Tibial nerve (tissue), 3 donors: ENCODE measurements at regions not wholly inside any gene's neighbourhood (a gene's known extent, or its start where the extent isn't known, plus 50 kb on each side); places are given as distances from the start of the nearest gene placed in this dataset.

Experiments used
- CTCF ChIP-seq, 5 experiments: fragments of 200-600 bp in 3 of 5; fragments of 450-650 bp in 2 of 5; sonication (generic) in 3 of 5; IDR thresholded peaks; one replicate each; pipeline ENCODE4 v1.5.1; 2016 to 2019; ENCODE audit warnings: antibody characterized with exemption in 5 of 5, mild to moderate bottlenecking in 3 of 5, moderate library complexity in 2 of 5
- POLR2A ChIP-seq, 2 donors: fragments of 450-650 bp; IDR thresholded peaks; one replicate each; pipeline ENCODE4 v1.6.1; 2017; ENCODE audit warnings: antibody characterized with exemption in 2 of 2, mild to moderate bottlenecking in 2 of 2, moderate library complexity in 2 of 2

DNA sequence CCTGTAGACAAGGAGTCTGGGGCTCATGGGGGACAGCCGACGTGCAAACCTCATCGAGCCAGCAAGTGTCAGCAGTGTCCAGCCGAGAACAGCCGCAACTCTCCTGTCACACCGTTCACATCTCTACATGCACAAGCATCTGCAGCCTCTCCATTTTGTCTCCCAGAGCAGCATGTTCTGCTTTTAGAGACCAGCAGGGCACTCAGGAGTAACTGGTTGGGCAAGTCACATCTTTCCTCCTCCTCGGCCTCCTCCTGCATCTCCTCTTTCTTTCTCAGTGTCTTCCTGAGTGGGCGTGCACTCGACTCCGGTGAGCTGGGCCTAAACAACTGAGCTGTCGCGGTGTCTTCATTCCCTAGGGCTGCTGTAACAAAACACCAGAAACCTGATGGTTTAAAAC is 249.9 kb downstream of the SH3BP4 start:
- no peak for TF ChIP-seq CTCF (IDR thresholded peaks at IDR 0.05)
- no peak for TF ChIP-seq POLR2A (IDR thresholded peaks at IDR 0.05)
